Left cardiac atrium (tissue), 4 donors: ENCODE measurements at regions not wholly inside any gene's neighbourhood (a gene's known extent, or its start where the extent isn't known, plus 50 kb on each side); places are given as distances from the start of the nearest gene placed in this dataset.

ENCODE experiments used
- ATAC-seq, 2 donors: fragments of 200-7000 bp; cut with Tn5 transposase; one replicate each; pipeline ENCODE4 v1.9.1; 2020; ENCODE audit warnings: mild to moderate bottlenecking in 2 of 2, moderate library complexity in 2 of 2
- DNase-seq: peaks from one replicate; pipeline ENCODE4 v3.0.0-alpha.2; 2020
- intact Hi-C, 2 donors: fragments of 100-400 bp; cut with DNase I; formaldehyde crosslinking; loops; one replicate each; pipeline versions ENCODE4 v1.14.1 to v1.15.1; 2022 to 2023
- donor health status: DM: no; HTN: yes; CAD: no.
- donor health status: DM: no; HTN: yes; CAD: no; lungs with severe emphysema.
- donor health status: DM: yes; HTN: yes; CAD: no.
- donor health status: Dilated cardiomyopathy.

DNA sequence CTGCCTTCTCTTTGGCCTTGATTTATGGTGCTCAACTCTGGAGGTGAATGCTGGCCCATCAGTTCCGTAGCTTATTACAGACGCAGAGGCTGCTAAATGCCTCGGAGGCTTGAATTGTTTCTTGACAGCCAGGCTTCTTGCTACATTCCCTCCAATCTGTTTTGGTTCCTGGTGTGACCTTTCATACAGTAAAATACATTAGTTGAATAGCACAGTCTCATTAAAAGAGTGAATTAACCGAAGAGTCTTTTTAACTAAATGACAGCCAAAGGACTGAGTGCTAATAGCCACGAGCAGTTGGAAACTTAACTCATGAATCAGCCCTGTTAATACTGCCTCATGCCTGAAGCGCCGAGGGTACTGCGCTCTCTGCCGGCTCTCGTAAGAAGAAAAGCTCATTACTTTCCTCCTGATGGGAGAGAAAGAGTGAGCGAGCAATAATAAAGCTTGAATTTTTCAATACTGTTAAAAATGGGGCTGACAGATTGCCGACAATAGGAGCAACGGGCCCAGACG lies 236.4 kb upstream of the GPR26 start:
- ATAC-seq (no peak), DNase-seq (no peak)
- intact Hi-C loops = no loop called here

DNA sequence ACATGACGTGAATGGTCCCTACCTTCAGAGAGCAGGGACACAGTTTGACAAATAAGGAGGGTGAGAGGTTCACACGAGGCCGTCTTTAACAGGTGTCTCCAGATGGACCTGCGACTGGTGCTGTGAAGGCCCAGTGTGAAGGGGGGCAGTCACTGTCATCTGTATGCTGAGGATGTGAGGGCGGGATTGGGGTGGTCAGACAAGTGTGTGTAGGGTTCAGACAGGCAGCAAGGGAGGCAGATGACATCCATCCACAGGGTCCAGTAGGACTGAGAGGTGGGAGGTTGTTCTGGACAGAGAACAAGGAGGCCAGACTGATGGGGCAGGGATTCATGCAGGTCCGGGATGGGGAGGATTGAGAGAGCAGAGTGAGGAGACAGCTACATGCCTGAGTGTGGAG lies 232.6 kb upstream of the GPR26 start:
- ATAC-seq = no peak
- intact Hi-C loops = no loop called here
- DNase-seq = no peak

DNA sequence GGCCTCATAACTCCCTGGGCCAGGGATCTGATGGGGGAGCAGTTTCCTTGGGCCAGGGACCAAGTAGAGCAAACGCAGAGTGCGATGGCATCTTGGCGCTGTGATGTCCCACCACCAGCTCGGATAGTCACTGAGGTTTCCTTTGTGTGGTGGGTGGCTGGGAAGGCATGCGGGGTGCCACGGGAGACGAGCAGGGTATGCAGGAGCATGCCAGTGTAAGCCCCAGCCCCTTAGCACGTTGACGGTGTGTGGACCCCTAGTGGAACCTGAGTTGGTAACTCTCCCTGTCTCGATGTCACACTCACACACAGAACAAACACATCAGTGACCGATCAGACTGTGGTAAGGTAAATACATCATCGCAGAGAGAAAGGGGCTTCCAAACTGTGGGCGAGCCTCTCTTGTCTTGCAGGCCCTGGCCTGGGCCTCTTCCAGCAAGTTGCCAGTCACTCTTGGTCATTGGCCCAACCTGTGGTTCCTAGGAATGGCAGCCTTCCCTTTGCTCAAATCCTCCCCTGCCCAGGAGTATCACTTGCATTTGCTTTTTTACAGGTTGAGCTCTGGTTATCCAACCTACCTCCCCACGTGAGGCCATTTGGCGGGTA lies 231.6 kb upstream of the GPR26 start:
- DNase-seq (no peak), ATAC-seq (no peak)
- intact Hi-C loops = no loop called here

DNA sequence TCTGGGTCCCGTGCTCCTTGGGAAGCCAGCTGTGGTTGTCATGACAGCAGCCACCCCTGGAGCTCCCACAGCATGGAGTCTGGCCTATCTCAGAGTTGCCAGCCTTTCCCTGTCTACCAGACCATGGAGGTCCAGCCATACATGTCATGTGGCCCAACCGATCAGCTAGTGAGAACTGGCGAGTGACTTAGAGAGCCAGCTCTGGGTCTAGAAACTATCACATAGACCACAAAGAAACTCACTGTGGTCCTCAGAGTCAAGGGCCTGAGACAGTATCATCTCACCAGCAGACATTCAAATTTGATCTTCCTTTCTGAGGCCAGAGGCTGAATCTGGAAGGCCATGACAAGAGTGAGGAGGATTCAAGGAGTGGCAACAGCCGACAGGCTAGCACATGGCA lies 223.3 kb upstream of the GPR26 start:
- no peak for ATAC-seq
- intact Hi-C loops = no loop called here

DNA sequence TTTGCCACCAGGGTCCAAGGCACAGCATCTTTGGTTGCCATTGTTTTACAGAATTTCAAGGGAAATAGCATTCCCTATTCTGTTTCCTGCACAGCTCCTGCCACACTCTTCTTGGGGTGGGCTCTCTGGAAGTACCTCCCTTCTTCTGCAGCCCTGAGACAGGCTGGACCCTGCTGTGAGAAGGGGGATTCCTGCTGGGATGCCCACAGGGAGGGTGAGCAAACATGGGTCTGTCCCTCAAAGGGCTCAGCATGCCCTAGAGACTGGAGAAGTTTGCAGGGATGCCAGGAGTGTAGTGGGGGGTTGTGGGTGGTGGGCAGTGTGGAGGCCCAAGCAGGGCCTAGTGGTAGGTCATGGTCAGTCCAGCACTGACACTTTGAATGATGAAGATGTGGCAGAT lies 222.2 kb upstream of the GPR26 start:
- intact Hi-C loops = no loop called here
- DNase-seq (no peak), ATAC-seq (no peak)

More for the DNA sequence above, 223.3 kb upstream of the GPR26 start:
- no peak for DNase-seq

DNA sequence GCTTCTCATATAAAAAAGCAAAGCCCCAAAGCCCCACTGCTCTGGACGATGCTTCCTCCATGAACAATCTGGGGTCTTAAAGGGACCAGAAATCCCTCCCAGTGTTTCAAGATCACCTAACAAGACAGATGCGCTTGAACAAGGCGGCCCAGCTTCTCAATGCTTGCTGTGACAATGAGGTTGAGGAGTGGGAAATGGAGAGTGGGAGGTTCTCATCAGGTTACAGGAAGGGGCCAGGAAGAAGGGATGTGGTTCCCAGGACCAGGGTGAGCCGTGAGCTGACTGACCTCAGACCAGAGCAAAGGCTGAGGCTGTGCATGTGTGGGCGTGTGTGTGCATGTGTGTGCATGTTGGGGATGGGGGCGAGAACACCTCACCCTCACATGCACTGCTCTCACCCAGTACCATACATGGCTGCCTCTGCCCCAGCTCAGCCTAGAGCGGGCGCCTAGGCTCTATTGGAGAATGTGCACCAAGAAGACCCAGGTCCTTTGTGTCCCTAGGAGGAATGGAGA lies 220.8 kb upstream of the GPR26 start:
- ATAC-seq = no peak
- no peak for DNase-seq
- intact Hi-C loops = no loop called here

DNA sequence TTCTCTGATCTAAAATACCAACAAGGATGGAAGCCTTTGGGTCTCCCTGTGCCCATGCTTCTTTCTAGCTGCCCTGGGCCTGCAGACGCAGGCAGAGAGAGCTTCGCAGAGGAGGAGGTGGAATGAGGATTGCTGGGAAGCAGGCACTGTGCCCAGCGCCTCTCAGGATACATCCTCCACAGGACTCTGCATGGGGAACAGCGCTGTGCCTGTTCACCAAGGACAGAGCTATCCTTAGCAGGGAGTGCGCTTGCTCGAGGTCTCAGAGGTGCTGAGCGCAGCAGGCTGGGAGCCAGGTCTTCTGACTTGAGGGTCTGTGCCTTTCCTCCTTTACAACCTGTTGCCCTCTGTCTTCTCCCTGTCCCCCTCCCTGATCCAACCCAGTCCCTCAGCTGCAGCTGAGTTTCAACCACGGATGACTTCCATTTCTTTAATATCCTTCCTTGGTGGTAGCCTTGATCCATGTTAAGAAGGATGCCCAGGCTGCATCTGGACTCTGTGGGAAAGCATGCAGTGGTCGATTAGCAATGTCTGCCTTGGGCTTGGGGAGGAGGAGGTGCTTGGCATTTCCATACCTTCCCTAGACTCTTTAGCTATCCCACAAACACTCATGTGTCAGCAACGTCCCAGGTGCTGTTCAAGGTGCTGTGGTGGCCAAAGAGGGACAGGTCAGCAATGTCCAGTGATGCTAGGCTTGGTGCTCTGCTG lies 219.6 kb upstream of the GPR26 start:
- ATAC-seq = no peak
- intact Hi-C loops = no loop called here

DNA sequence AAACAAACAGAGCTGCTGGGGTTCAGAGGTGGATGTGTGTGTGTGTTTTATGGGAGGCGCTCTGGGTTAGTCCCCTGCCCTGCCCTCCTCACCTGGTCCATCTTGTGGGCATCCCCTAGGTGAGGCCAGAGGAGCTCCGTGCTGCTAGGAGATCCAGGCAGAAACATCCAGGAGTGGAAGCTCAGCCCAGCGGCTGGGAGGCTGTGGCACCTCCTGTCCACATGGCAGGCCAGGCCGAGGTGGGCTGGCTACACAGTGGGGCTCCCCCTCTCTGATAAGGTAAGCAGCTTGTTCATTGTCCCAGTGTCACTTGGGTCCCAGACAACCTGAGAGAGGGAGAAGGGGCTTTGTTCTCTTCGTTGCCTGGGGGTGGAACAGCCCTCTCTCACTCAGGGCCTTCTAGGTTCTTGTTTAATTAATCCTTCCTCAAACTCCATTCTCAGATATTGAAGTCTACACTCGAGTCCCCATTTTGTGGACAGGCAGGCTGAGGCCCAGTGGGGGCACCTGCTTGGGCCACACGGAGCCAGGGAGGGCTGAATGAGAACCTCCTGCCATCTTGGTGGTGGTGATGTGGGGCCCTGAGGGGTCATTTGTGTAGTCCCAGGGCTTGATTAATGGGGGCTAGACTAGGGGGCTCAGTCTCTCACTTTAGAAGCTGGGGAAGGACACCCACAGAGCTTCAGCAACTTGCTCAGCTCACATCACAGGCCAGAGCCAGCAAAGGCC lies 216.8 kb upstream of the GPR26 start:
- no peak for ATAC-seq
- DNase-seq = no peak
- intact Hi-C loops = no loop called here

More for the DNA sequence above, 219.6 kb upstream of the GPR26 start:
- no peak for DNase-seq

DNA sequence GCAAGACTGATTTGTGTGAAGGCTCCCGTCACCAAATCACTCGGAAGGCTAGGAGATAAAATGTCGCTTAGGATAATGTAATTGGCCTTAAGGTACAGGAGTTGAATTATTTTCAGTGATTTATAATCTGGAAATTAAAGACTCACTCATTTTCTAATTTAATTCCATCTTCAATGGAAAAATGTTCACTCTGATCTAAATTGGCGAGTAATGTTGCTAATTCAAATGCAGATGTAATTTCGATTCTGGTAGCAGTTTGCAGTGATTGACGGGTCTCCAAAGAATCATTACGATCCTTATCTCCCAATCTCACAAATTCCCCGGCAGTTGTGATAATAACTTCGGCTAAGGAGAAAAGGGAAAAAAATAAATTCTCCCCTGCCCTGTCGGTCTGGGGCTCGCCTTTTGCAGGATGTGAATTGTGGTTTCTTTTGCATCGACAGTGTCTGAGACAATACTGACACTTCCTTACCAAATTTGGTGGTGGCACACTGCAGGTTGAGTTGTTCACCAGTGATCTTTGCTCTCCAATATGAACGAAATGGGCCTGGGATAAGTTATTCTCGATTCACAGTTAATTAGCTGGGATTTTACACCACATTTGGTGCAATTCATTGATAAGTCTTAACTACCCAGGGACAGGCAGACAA lies 215.1 kb upstream of the GPR26 start:
- DNase-seq (no peak), ATAC-seq (no peak)
- intact Hi-C loops = no loop called here

DNA sequence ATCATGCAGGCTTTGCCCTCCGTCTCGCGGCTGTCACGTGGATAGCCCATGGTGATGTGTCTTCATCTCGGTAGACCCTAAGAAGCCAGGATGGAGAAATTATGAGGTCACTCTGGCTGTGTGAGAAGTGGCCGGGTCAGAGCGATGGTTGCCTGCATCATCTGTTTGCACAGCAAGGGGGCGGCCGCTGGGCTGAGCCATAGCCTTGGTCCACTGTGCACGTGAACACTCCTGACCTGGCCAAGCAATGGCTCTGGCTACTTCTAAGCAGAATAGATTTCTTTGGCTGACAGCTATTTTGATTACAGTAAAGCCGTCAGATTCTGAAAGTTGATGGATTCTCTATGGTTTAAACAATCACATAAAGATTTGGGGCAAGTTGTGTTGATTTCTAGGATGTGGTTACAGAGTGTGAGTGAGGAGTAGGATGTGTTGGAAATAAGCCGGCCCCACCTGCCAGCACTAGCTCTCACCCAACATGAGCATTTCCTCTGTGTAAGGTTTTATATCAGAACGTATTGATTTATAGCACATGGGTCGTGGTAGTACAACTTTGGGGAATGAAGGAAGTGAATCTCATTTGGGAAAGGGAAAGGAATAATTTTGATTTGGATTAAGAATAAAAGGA lies 214.4 kb upstream of the GPR26 start:
- intact Hi-C loops = no loop called here
- no peak for DNase-seq
- no peak for ATAC-seq

DNA sequence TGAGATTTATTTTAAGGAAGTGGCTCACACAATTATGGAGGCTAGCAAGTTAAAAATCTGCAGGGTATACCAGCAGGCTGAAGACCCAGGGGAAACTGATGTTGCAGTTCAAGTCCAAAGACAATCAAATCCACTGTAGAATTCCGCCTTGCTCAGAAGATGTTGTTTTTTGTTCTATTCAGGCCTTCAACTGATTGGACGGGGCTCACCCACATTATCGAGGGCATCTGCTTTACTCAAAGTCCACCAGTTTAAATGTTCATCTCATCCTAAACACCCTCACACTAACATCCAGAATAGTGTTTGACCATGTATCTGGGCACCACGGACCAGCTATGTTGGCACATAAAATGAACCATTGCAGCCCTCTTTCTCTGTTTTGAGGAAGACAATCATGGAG lies 211.2 kb upstream of the GPR26 start:
- ATAC-seq (no peak), DNase-seq (no peak)
- intact Hi-C loops = no loop called here

DNA sequence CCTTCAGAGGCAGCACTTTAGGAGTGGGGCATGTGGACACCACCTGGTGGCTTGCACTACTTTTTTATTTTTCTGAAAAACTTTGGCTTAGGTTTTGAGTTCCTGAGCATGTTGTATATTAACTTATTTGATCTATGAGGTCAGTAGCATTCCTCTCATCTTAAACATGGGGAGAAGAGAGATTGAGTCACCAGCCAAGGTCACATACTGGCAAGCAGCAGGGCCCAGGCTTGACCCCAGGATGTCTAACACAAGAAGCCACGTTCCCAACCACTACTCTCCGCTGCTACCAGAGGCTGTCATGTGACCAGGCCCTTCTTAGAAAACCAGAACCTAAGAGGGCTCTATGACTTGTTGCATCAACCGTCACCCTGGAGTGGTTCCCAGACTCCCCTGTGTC lies 210.3 kb upstream of the GPR26 start:
- intact Hi-C loops = no loop called here
- no peak for ATAC-seq
- no peak for DNase-seq

DNA sequence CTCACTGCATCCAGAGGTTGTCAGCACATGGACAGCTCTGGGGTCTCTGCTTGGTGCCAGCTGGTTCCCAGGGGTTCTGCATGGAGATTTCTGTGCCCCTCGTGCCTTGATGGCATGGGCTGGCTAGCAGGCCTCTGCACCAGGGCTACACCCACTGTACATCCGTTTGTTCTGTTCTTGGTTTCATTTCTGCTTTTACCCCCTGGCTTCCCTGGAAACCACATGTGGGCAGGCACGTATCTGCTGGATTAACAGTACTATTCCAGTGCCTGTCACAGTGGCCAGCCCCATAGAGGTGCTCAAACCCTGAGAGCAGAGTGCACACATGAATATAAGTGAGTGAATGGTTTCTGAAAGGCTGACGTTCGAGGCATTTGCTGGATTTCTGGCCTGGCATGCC lies 207.2 kb upstream of the GPR26 start:
- no peak for DNase-seq
- no peak for ATAC-seq
- intact Hi-C loops = no loop called here

DNA sequence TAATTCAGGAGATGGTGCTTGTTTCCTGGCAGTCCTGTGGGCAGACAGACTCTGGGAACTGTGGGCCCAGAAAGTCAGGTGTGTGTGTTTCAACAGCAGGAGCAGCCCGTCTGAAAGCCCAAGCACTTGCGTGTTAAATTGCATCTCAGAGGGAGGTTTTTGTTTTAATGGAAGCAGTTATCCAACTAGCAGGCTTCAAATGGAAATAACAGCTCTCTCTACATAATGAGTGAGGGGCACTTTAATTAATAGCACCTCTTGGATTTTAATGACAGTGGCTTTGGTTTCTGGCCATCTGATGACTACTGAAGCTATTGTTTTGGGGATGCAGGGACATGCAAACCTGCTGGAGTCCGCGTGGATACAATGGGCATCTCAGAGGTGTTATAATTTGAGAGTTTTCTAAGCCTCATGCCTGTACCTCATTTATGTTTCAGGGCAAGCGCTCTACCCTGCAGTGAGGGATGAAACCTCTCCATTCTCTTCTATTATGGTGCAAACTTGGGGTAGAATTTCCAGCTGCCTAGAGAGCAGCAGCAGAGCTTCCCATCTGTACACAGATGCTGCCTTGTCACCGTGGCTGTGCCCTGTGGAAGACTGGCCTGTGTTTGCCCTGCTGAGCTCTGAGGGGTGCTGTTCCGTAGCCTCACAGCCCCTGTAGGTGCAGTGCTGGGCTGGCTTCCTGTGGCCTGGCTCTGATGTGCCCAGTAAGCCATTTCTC lies 206.6 kb upstream of the GPR26 start:
- DNase-seq (no peak), ATAC-seq (no peak)
- intact Hi-C loops = no loop called here

DNA sequence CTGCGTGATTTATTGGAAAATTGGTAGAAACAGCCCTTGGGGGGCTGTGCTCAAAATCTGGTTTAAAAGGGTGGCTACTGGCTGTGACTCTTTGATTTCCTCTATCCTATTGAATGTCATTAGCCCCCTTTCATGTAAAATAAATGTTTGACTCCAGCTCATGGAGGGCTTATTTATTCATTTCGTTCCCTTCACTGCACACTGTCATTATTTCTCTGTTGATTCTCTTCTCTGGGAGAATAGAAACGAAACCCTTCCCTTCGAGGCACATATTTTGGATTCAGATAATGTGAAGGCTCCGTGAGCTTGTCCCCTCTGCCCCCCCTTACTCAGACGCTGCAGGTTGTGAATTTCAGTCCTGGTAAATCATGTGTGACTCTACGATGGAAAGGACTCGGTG lies 203.9 kb upstream of the GPR26 start:
- ATAC-seq = no peak
- no peak for DNase-seq
- intact Hi-C loops = no loop called here

DNA sequence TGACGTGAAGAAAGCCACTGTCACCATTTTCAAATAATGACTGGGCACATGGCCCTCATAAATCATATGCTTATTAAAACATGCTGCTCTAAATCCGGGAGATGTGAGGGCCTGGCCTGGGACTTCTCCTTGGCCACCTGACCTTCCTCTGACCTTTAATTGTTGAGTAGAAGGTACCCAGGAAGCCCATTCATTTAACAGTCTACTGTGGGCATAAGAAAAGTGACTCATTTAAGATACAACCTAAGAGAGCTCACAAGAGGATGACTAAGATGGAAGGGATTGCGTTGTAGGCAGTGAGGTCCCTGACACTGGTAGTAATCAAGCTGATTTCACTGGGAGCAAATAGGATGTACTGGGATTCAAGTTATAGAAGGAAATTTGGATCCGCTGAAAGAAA lies 203.4 kb upstream of the GPR26 start:
- ATAC-seq (no peak), DNase-seq (no peak)
- intact Hi-C loops = no loop called here

DNA sequence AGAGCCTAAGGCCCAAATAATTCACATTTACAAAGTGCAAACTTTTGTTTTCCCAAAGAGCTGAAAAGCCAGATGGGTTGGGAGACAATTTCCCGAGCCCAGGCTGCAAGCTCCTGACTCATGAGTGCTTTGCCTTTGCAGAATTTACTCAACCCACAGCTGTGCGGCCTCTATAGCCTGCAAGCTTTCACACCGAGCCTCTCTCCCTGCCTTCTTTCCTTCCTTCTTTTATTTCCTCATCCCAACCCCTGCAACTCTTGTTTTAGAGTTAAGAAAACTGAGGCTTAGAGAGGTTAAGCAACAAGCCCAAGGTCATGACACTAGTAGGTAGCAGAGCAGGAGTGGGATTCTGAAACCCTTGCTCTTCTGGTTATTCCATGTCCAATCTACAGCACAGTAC lies 203.0 kb upstream of the GPR26 start:
- DNase-seq (no peak), ATAC-seq (no peak)
- intact Hi-C loops = no loop called here

DNA sequence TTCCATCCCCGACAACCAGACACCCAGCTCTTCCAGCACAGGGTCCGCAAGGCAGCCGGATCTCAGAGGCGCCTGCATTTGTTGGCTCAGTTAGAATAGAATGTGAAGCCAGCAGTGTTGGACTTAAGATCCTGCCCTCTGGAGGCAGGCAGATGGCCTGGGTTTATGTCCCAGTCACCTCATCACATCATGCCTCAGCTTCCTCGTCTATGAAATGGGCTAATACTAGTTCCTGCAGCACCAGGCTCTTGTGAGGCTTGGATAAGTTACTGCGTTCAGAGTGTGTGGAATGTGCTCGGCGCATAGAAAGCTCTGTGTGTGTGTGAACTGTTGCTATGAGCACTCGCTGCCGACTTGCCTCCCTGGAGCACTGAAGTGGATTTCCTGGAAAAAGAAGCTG lies 202.5 kb upstream of the GPR26 start:
- DNase-seq (no peak), ATAC-seq (no peak)
- intact Hi-C loops = no loop called here
